Hepatocyte (in vitro differentiated cells): ENCODE measurements at regions not wholly inside any gene's neighbourhood (a gene's known extent, or its start where the extent isn't known, plus 50 kb on each side); places are given as distances from the start of the nearest gene placed in this dataset.

Source experiments
- EZH2 ChIP-seq: fragments of 200-600 bp; sonication (generic); IDR thresholded peaks from 2 replicates; pipeline ENCODE4 v1.6.1; 2016; ENCODE audit warnings: antibody characterized with exemption, mild to moderate bottlenecking, borderline replicate concordance
- EZH2phosphoT487 ChIP-seq: fragments of 200-600 bp; sonication (generic); IDR thresholded peaks from one replicate; pipeline ENCODE4 v1.6.1; 2018; ENCODE audit warnings: antibody characterized with exemption, mild to moderate bottlenecking, low read depth, moderate library complexity; ENCODE audit not compliant: unreplicated experiment, severe bottlenecking
- TF ChIP-seq, protein P1 (sequence below): fragments of 200-600 bp; sonication (generic); IDR thresholded peaks from 2 replicates; pipeline ENCODE4 v1.5.1; 2016; ENCODE audit warnings: antibody characterized with exemption, mild to moderate bottlenecking; ENCODE audit not compliant: poor library complexity

DNA sequence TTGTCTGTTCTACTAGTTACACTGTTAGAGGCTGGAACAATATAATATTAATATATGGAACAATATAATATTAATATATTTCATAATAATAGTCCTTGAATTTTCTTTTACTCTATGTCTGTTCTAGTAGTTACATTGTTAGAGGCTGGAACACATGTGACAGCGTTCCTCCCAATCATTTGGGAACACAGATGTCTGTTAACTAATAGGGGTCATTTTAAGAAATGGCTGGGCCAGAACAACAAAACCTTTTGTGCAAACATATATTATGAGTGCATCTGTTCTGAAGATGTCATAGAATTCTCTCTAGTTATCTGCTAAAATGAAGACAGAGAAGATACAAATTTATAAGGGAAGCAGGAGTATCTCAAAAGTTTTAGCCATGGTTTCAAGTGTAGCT is 114.0 kb upstream of the PDZRN3 start:
- TF ChIP-seq, protein P1, sequence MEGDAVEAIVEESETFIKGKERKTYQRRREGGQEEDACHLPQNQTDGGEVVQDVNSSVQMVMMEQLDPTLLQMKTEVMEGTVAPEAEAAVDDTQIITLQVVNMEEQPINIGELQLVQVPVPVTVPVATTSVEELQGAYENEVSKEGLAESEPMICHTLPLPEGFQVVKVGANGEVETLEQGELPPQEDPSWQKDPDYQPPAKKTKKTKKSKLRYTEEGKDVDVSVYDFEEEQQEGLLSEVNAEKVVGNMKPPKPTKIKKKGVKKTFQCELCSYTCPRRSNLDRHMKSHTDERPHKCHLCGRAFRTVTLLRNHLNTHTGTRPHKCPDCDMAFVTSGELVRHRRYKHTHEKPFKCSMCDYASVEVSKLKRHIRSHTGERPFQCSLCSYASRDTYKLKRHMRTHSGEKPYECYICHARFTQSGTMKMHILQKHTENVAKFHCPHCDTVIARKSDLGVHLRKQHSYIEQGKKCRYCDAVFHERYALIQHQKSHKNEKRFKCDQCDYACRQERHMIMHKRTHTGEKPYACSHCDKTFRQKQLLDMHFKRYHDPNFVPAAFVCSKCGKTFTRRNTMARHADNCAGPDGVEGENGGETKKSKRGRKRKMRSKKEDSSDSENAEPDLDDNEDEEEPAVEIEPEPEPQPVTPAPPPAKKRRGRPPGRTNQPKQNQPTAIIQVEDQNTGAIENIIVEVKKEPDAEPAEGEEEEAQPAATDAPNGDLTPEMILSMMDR: no peak
- TF ChIP-seq EZH2phosphoT487: no peak
- TF ChIP-seq EZH2: no peak
